ENCODE measurements at regions not wholly inside any gene's neighbourhood (a gene's known extent, or its start where the extent isn't known, plus 50 kb on each side); places are given as distances from the start of the nearest gene placed in this dataset.
"Not testable (repeated sequence)": the region's sequence is repeated elsewhere in the genome, so short reads cannot be mapped to it uniquely, and the experiment has no call there.

- WGBS, 5 donors: 79 to 100% (median 80%) methylated on average over 1 of the region's 1 CpG
- H3K4me3 ChIP-seq; H3K36me3 ChIP-seq; intact Hi-C loops (cut with DNase I; ENCODE audit: low total_unique reads); DNase-seq; H3K4me1 ChIP-seq; H3K27me3 ChIP-seq (replicated peaks in 1 of 7); H3K27ac ChIP-seq: not testable (repeated sequence)
- peaks cover 0 to 15% (median 0%) of the 10 kb centered on the region in 8 donors for H3K9me3 ChIP-seq
Measured at GRCh38 chr21:9572782-9573181, 948.6 kb upstream of the TPTE start.

DNA sequence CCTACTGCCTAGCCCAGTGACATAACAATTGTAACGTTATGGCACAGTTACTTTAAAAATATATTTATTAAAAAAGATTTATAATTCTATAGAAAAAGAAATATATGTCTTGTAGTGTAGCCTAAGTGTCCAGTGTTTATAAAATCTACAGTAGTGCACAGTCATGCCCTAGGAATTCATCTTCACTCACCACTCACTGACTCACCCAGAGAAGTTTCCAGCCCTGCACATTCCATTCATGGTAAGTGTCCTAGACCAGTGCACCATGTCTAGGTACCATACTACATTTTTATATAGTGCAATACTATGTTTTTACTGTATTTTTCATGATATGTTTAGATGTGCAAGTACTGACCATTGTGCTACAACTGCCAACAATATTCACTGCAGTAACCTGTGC, 947.9 kb upstream of the TPTE start:
- H3K27ac ChIP-seq; H3K27me3 ChIP-seq (replicated peaks in 1 of 7); H3K36me3 ChIP-seq; intact Hi-C loops (cut with DNase I; ENCODE audit: low total_unique reads); DNase-seq; H3K4me3 ChIP-seq; H3K4me1 ChIP-seq: not testable (repeated sequence)
- H3K9me3 ChIP-seq: peaks cover 0 to 13% (median 0%) of the 10 kb centered on the region in 8 donors
- no CpG with 5 or more reads among the region's 1 CpG for WGBS, 5 donors

DNA sequence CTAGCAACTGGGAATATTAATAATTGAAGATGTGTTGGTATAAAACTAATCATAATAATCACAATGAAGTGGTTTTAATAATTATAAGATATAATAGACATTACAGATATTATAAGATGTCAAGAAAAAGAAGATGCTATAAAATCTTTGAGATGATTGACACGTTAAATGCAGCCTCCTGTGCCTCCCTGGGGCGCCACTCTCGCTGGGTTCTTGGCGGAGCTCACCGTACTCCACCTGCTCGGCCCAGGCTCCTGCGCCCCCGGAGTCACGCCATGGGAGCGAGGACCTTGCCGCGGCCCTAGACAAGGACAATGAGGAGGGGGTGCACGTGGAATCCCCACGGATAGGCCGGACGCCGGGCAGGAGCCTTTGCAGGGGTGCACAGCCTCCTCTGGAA, 942.1 kb upstream of the TPTE start:
- H3K9me3 ChIP-seq: peaks cover 0 to 12% (median 0%) of the 10 kb centered on the region in 8 donors
- intact Hi-C loops (cut with DNase I; ENCODE audit: low total_unique reads); H3K27me3 ChIP-seq (replicated peaks in 1 of 7); H3K4me3 ChIP-seq; DNase-seq; H3K4me1 ChIP-seq; H3K36me3 ChIP-seq; H3K27ac ChIP-seq: not testable (repeated sequence)
- WGBS, 5 donors: 79 to 91% (median 85%) methylated on average over 10 to 12 of the region's 17 CpGs

DNA sequence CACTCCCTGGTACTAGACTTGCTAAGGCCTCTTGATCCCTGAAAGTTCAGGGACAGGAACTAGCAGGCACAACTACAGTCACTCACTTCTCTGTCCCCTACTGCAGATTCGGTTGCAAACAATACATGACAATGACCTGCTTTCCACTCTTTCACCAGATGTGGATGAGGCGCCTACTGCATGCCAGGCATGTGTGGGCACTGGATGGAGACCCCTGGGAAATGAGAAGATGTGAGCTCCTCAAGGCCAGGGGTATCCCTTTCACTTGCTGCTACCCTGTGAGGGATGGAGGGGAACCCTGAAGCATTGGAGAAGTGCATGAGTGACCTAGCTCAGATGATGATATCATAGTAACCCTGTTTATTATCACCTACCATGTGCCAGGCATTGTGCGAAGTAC, 933.4 kb upstream of the TPTE start:
- intact Hi-C loops (cut with DNase I; ENCODE audit: low total_unique reads); H3K27ac ChIP-seq; H3K4me3 ChIP-seq; H3K36me3 ChIP-seq; DNase-seq; H3K4me1 ChIP-seq; H3K27me3 ChIP-seq (replicated peaks in 1 of 7): not testable (repeated sequence)
- WGBS, 5 donors: 21 to 43% (median 40%) methylated on average over 2 of the region's 3 CpGs
- peaks cover 0 to 14% (median 0%) of the 10 kb centered on the region in 8 donors for H3K9me3 ChIP-seq

GRCh38 chr21:9592591-9592990, 928.8 kb upstream of the TPTE start:
- intact Hi-C loops (cut with DNase I; ENCODE audit: low total_unique reads); H3K4me3 ChIP-seq; H3K27ac ChIP-seq; H3K36me3 ChIP-seq; H3K27me3 ChIP-seq (replicated peaks in 1 of 7); H3K4me1 ChIP-seq: not testable (repeated sequence)
- WGBS, 5 donors: 75 to 86% (median 85%) methylated on average over 18 to 20 of the region's 24 CpGs; no CpG with 5 or more reads in 2 of the 5 donors
- H3K9me3 ChIP-seq: peaks cover 0 to 18% (median 0%) of the 10 kb centered on the region in 8 donors
- peak; percentile 35 for DNase-seq

GRCh38 chr21:9593646-9594045, 927.7 kb upstream of the TPTE start:
- DNase-seq: peak; percentile 64
- H3K27ac ChIP-seq; H3K27me3 ChIP-seq (replicated peaks in 1 of 7); intact Hi-C loops (cut with DNase I; ENCODE audit: low total_unique reads); H3K36me3 ChIP-seq; H3K4me3 ChIP-seq; H3K9me3 ChIP-seq; H3K4me1 ChIP-seq: not testable (repeated sequence)
- 77 to 86% (median 77%) methylated on average over 9 to 16 of the region's 27 CpGs; no CpG with 5 or more reads in 2 of the 5 donors for WGBS, 5 donors

DNA sequence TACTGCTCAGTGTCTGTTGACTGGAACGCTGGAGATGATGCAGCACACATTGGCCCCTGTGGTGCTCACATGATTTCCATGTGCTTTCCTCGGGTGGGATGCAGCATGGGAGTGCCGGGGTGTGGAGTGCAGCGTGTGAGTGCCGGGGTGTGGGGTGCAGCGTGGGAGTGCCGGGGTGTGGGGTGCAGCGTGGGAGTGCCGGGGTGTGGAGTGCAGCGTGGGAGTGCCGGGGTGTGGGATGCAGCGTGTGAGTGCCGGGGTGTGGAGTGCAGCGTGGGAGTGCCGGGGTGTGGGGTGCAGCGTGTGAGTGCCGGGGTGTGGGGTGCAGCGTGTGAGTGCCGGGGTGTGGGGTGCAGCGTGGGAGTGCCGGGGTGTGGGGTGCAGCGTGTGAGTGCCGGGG, 907.4 kb upstream of the TPTE start:
- H3K4me1 ChIP-seq, DNase-seq: not testable (repeated sequence)

GRCh38 chr21:9621121-9621793, 900.1 kb upstream of the TPTE start:
- intact Hi-C loops (cut with DNase I; ENCODE audit: low total_unique reads): not testable (repeated sequence)

More for the DNA sequence above, 907.4 kb upstream of the TPTE start:
- H3K27ac ChIP-seq; H3K36me3 ChIP-seq; H3K27me3 ChIP-seq (replicated peaks in 1 of 7); H3K4me3 ChIP-seq; intact Hi-C loops (cut with DNase I; ENCODE audit: low total_unique reads): not testable (repeated sequence)
- H3K9me3 ChIP-seq: peaks cover 0 to 16% (median 0%) of the 10 kb centered on the region in 8 donors
- WGBS, 5 donors: 73 to 94% (median 86%) methylated on average over 5 to 23 of the region's 23 CpGs

GRCh38 chr21:9628051-9628450, 893.3 kb upstream of the TPTE start:
- H3K36me3 ChIP-seq; DNase-seq; H3K4me3 ChIP-seq; intact Hi-C loops (cut with DNase I; ENCODE audit: low total_unique reads); H3K27ac ChIP-seq; H3K4me1 ChIP-seq; H3K27me3 ChIP-seq (replicated peaks in 1 of 7): not testable (repeated sequence)
- WGBS, 5 donors: 72 to 93% (median 78%) methylated on average over 1 to 3 of the region's 3 CpGs
- peaks cover 0 to 17% (median 0%) of the 10 kb centered on the region in 8 donors for H3K9me3 ChIP-seq

More at GRCh38 chr21:9621121-9621793, 900.1 kb upstream of the TPTE start:
- not testable (repeated sequence) for H3K36me3 ChIP-seq; H3K4me1 ChIP-seq; H3K27ac ChIP-seq; H3K4me3 ChIP-seq; DNase-seq; H3K27me3 ChIP-seq (replicated peaks in 1 of 7)
- WGBS, 5 donors: 60 to 91% (median 89%) methylated on average over 1 to 2 of the region's 2 CpGs; no CpG with 5 or more reads in 2 of the 5 donors
- H3K9me3 ChIP-seq: peaks cover 0 to 10% (median 0%) of the 10 kb centered on the region in 8 donors

DNA sequence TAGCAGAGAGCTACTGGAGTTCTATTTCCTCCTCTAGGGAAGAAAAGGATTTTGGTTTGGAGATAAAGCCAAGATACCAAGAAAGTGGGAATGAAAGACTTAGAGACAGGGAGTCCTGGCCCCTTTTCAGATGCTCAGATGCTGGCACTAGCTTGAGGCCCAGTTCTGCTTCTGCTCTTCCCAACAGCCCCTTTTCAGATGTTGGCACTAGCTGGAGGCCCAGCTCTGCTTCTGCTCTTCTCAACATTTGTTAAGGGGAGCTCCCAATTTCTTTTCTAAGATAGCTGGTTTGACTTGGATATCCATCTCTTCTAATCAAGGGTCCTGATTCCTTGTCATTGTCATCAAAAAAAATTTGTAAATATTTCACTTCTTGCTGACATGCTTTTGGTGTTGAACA, 874.0 kb upstream of the TPTE start:
- H3K9me3 ChIP-seq: peaks cover 0 to 47% (median 29%) of the 10 kb centered on the region in 8 donors
- H3K36me3 ChIP-seq; H3K27me3 ChIP-seq (replicated peaks in 1 of 7); DNase-seq; intact Hi-C loops (cut with DNase I; ENCODE audit: low total_unique reads); H3K27ac ChIP-seq; H3K4me3 ChIP-seq; H3K4me1 ChIP-seq: not testable (repeated sequence)

GRCh38 chr21:9648331-9648730, 873.1 kb upstream of the TPTE start:
- H3K4me3 ChIP-seq; H3K36me3 ChIP-seq; DNase-seq; H3K27me3 ChIP-seq (replicated peaks in 1 of 7); H3K4me1 ChIP-seq; H3K27ac ChIP-seq; intact Hi-C loops (cut with DNase I; ENCODE audit: low total_unique reads): not testable (repeated sequence)
- H3K9me3 ChIP-seq: peaks cover 0 to 54% (median 30%) of the 10 kb centered on the region in 8 donors
